GM12878 (cell line): ENCODE measurements at regions not wholly inside any gene's neighbourhood (a gene's known extent, or its start where the extent isn't known, plus 50 kb on each side); places are given as distances from the start of the nearest gene placed in this dataset.

Source experiments
- ATAC-seq: fragments of 200-7000 bp; cut with Tn5 transposase; 3 replicates; pipeline ENCODE4 v1.9.1; 2020; ENCODE audit warnings: mild to moderate bottlenecking, moderate library complexity
- BruUV-seq: library from RNA; stranded (reverse); fragments of 400-500 nt; replicated peaks from 2 replicates; lab custom pipeline; 2021; lab: Mats Ljungman, UMichigan
- CTCF ChIA-PET: fragments of 300-600 bp; sonication (Branson Sonifier 250); formaldehyde crosslinking; extraction: SDS; loops from one replicate; lab custom pipeline; 2021; ENCODE audit warnings: inconsistent platforms; lab: Yijun Ruan, JAX
- POLR2A ChIA-PET: fragments of 350-600 bp; formaldehyde crosslinking; extraction: SDS; loops from one replicate; lab custom pipeline; 2021; ENCODE audit warnings: inconsistent platforms; lab: Charles Lee
- RAD21 ChIA-PET: fragments of 300-600 bp; sonication (Branson Sonifier 250); formaldehyde crosslinking; loops from one replicate; lab custom pipeline; 2023; ENCODE audit warnings: antibody characterized with exemption; ENCODE audit not compliant: unreplicated experiment; lab: Charles Lee
- SMC1A ChIA-PET: fragments of 300-600 bp; sonication (Branson Sonifier 250); formaldehyde crosslinking; loops from one replicate; lab custom pipeline; 2023; ENCODE audit not compliant: unreplicated experiment, uncharacterized antibody; lab: Charles Lee
- DNase-seq: peaks from one replicate; pipeline ENCODE4 v3.0.0-alpha.2; 2011; ENCODE audit warnings: low read depth, low spot score
- FAIRE-seq: peaks from 3 replicates; lab custom pipeline; 2011; peaks lifted over from hg19 to GRCh38; lab: Jason Lieb, UNC
- H2AFZ ChIP-seq: 2 replicates; pipeline ENCODE4 v1.6.0; 2011; ENCODE audit warnings: low read depth, low read length, control low read depth; ENCODE audit not compliant: control insufficient read depth
- H3K27ac ChIP-seq: 2 replicates; pipeline ENCODE4 v1.5.1; 2011; ENCODE audit warnings: control low read depth; ENCODE audit not compliant: control insufficient read depth, insufficient read depth
- H3K27me3 ChIP-seq, 2 experiments: replicated peaks in 1 of 2; 2 replicates each; pipeline versions ENCODE4 v1.6.0 to v1.6.1; 2011; ENCODE audit warnings: low read length in 1 of 2; ENCODE audit not compliant: control insufficient read depth in 2 of 2, insufficient read depth in 2 of 2
- H3K36me3 ChIP-seq, 2 experiments: 2 replicates each; pipeline ENCODE4 v1.5.1; 2011; ENCODE audit warnings: low read length in 1 of 2; ENCODE audit not compliant: control insufficient read depth in 2 of 2, insufficient read depth in 2 of 2
- H3K4me1 ChIP-seq: 2 replicates; pipeline ENCODE4 v1.6.1; 2011; ENCODE audit warnings: mild to moderate bottlenecking, low read length, moderate library complexity, mixed read lengths; ENCODE audit not compliant: control insufficient read depth, insufficient read depth
- H3K4me2 ChIP-seq: 2 replicates; pipeline ENCODE4 v1.6.0; 2011; ENCODE audit warnings: control low read depth; ENCODE audit not compliant: control insufficient read depth, insufficient read depth
- H3K4me3 ChIP-seq: fragments of 200-600 bp; sonication (generic); 2 replicates; pipeline ENCODE4 v1.5.1; 2016
- H3K79me2 ChIP-seq: 2 replicates; pipeline ENCODE4 v1.6.0; 2011; ENCODE audit warnings: low read length; ENCODE audit not compliant: control insufficient read depth, insufficient read depth
- H3K9ac ChIP-seq: 2 replicates; pipeline ENCODE4 v1.8.0; 2011; ENCODE audit warnings: low read length, control low read depth, mixed read lengths; ENCODE audit not compliant: control insufficient read depth, insufficient read depth
- H3K9me3 ChIP-seq: replicated peaks from 3 replicates; pipeline ENCODE4 v1.5.1; 2011; ENCODE audit warnings: mild to moderate bottlenecking, low read length; ENCODE audit not compliant: control insufficient read depth, insufficient read depth
- H4K20me1 ChIP-seq: 2 replicates; pipeline ENCODE4 v1.6.0; 2011; ENCODE audit not compliant: control insufficient read depth, insufficient read depth
- ATF2 ChIP-seq: IDR thresholded peaks from 2 replicates; pipeline ENCODE4 v1.6.1; 2012; ENCODE audit warnings: low read length, inconsistent platforms
- BMI1 ChIP-seq: fragments of 450-650 bp; IDR thresholded peaks from 2 replicates; pipeline ENCODE4 v1.6.1; 2016; ENCODE audit warnings: mild to moderate bottlenecking, moderate library complexity, borderline replicate concordance
- CBX3 ChIP-seq: fragments of 200-600 bp; sonication (generic); IDR thresholded peaks from 2 replicates; pipeline ENCODE4 v1.6.1; 2016; ENCODE audit warnings: low read depth, borderline replicate concordance
- CREB1 ChIP-seq: IDR thresholded peaks from 2 replicates; pipeline ENCODE4 v1.6.1; 2012; ENCODE audit warnings: low read depth, mild to moderate bottlenecking, inconsistent platforms
- ETV6 ChIP-seq, 2 experiments: fragments of 450-650 bp in 1 of 2; IDR thresholded peaks in 1 of 2; conservative IDR thresholded peaks in 1 of 2; 2 replicates each; pipeline ENCODE4 v1.6.1; 2014; ENCODE audit warnings: antibody characterized with exemption in 1 of 2, borderline replicate concordance in 1 of 2, low read depth in 1 of 2, mild to moderate bottlenecking in 1 of 2, moderate library complexity in 1 of 2
- GATAD2B ChIP-seq: fragments of 450-650 bp; conservative IDR thresholded peaks from 2 replicates; pipeline ENCODE4 v1.6.1; 2017; ENCODE audit warnings: low read depth, mild to moderate bottlenecking, moderate library complexity
- JUND ChIP-seq: IDR thresholded peaks from 2 replicates; pipeline ENCODE4 v1.6.1; 2012; ENCODE audit warnings: low read depth, mild to moderate bottlenecking, low read length, improper control_type of control experiment, moderate library complexity
- POLR2AphosphoS5 ChIP-seq: IDR thresholded peaks from 2 replicates; pipeline ENCODE4 v1.6.1; 2011; ENCODE audit warnings: mild to moderate bottlenecking, low read length, inconsistent platforms
- RB1 ChIP-seq: fragments of 450-650 bp; formaldehyde crosslinking; IDR thresholded peaks from 2 replicates; pipeline ENCODE4 v1.6.1; 2017; ENCODE audit warnings: mild to moderate bottlenecking, borderline replicate concordance
- RELA ChIP-seq: fragments of 450-650 bp; IDR thresholded peaks from 2 replicates; pipeline ENCODE4 v1.8.0; 2014; ENCODE audit warnings: borderline replicate concordance; ENCODE audit not compliant: partially characterized antibody
- RELB ChIP-seq: fragments of 450-650 bp; IDR thresholded peaks from 2 replicates; pipeline ENCODE4 v1.6.1; 2017; ENCODE audit warnings: low read depth, mild to moderate bottlenecking, moderate library complexity
- RUNX3 ChIP-seq: IDR thresholded peaks from 2 replicates; pipeline ENCODE4 v1.6.1; 2012; ENCODE audit warnings: low read length, inconsistent platforms
- SMAD1 ChIP-seq: fragments of 450-650 bp; IDR thresholded peaks from 2 replicates; pipeline ENCODE4 v1.6.1; 2018; ENCODE audit warnings: mild to moderate bottlenecking, low read depth; ENCODE audit not compliant: partially characterized antibody
- SPI1 ChIP-seq: IDR thresholded peaks from 2 replicates; pipeline ENCODE4 v1.6.1; 2011; ENCODE audit warnings: low read depth, mild to moderate bottlenecking, low read length, moderate library complexity, borderline replicate concordance; ENCODE audit not compliant: insufficient read depth
- SREBF1 ChIP-seq: IDR thresholded peaks from 2 replicates; pipeline ENCODE4 v1.6.1; 2012; ENCODE audit warnings: mild to moderate bottlenecking, low read length
- STAT3 ChIP-seq: IDR thresholded peaks from 2 replicates; pipeline ENCODE4 v1.6.1; 2011; ENCODE audit warnings: low read depth, low read length, improper control_type of control experiment
- SUZ12 ChIP-seq: fragments of 200-600 bp; sonication (generic); IDR thresholded peaks from one replicate; pipeline ENCODE4 v1.6.1; 2018; ENCODE audit warnings: antibody characterized with exemption, mild to moderate bottlenecking; ENCODE audit not compliant: unreplicated experiment
- TCF7 ChIP-seq: IDR thresholded peaks from 2 replicates; pipeline ENCODE4 v1.6.1; 2014; ENCODE audit warnings: antibody characterized with exemption, borderline replicate concordance
- ZBED1 ChIP-seq: IDR thresholded peaks from 2 replicates; pipeline ENCODE4 v1.6.1; 2016; ENCODE audit warnings: borderline replicate concordance
- ZNF622 ChIP-seq: fragments of 450-650 bp; IDR thresholded peaks from 2 replicates; pipeline ENCODE4 v1.6.1; 2017; ENCODE audit warnings: mild to moderate bottlenecking, inconsistent platforms
- WGBS: methylation state at CpG from one replicate; pipeline ENCODE4 v1.1.6; 2016; ENCODE audit warnings: low lambda C conversion rate; ENCODE audit not compliant: insufficient replicate concordance, insufficient coverage; ENCODE audit errors: missing lambda C conversion rate; 5-methylcytosine and 5-hydroxymethylcytosine counted together
- in situ Hi-C: fragments of 300-500 bp; cut with MboI; formaldehyde crosslinking; loops from 9 replicates; pipeline ENCODE4 v1.14.3; 2018; ENCODE audit warnings: mixed read lengths
- intact Hi-C: fragments of 100-400 bp; cut with micrococcal nuclease; formaldehyde crosslinking; loops from one replicate; pipeline ENCODE4 v1.14.2; 2022; ENCODE audit not compliant: unreplicated experiment
- TF ChIP-seq, protein P1 (sequence below): fragments of 450-650 bp; IDR thresholded peaks from 2 replicates; pipeline ENCODE4 v1.6.1; 2017; ENCODE audit warnings: mild to moderate bottlenecking

DNA sequence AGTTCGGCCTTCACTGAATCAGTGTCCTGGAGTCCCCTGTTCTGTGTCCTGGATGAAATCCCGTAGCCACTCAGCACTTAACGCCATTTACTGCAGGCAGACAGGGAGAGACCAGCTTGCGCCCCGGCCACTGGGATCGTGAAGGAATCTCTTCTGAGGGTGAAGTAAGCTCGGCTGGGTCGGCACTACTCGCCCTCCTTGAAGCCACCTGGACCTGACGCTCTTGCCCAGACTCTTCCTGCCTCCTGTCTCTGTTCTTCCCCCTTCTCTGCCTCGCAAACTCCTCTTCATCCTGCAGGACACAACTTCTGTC lies 99.9 kb upstream of the ZBTB40 start (continued):
- TF ChIP-seq SREBF1 (no peak), CBX3 (no peak), ZNF622 (no peak), ATF2 (no peak), ETV6 (conservative IDR thresholded peaks at IDR 0.05 in 1 of 2, IDR thresholded peaks at IDR 0.05 in 1 of 2; ENCODE audit: borderline replicate concordance in 1 of 2, low read depth in 1 of 2) (no peak), ZBED1 (no peak), TCF7 (no peak), POLR2AphosphoS5 (no peak), JUND (no peak), SMAD1 (no peak), STAT3 (no peak)
- TF ChIP-seq, protein P1, sequence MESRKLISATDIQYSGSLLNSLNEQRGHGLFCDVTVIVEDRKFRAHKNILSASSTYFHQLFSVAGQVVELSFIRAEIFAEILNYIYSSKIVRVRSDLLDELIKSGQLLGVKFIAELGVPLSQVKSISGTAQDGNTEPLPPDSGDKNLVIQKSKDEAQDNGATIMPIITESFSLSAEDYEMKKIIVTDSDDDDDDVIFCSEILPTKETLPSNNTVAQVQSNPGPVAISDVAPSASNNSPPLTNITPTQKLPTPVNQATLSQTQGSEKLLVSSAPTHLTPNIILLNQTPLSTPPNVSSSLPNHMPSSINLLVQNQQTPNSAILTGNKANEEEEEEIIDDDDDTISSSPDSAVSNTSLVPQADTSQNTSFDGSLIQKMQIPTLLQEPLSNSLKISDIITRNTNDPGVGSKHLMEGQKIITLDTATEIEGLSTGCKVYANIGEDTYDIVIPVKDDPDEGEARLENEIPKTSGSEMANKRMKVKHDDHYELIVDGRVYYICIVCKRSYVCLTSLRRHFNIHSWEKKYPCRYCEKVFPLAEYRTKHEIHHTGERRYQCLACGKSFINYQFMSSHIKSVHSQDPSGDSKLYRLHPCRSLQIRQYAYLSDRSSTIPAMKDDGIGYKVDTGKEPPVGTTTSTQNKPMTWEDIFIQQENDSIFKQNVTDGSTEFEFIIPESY, result no peak

- no peaks in the 10 kb centered on the region for H3K4me1 ChIP-seq
- no peaks in the 10 kb centered on the region for H3K79me2 ChIP-seq
- ChIA-PET SMC1A (no interaction called here), POLR2A (no interaction called here), CTCF (no interaction called here), RAD21 (no interaction called here)
- H3K27ac ChIP-seq, result no peak overlapping the region
- in situ Hi-C loops (no loop called here), intact Hi-C loops (no loop called here)
- WGBS, result 39% methylated on average over 6 of the region's 6 CpGs
- ATAC-seq (no peak), FAIRE-seq (no peak), DNase-seq (no peak)
- no TSS peak for BruUV-seq
- no peaks in the 10 kb centered on the region for H3K9me3 ChIP-seq
- H4K20me1 ChIP-seq, result no peaks in the 10 kb centered on the region
- H3K27me3 ChIP-seq, result peaks cover 0 to 2% of the 10 kb centered on the region in 2 experiments; a peak in 3 of 4 replicates
- H3K36me3 ChIP-seq, result no peaks in the 10 kb centered on the region
- H3K4me3 ChIP-seq, result no peak overlapping the region
- no peak overlapping the region for H2AFZ ChIP-seq
- H3K9ac ChIP-seq, result no peak overlapping the region
- no peak overlapping the region for H3K4me2 ChIP-seq
- TF ChIP-seq RELB, result no peak
- no peak for TF ChIP-seq CREB1
- no peak for TF ChIP-seq SUZ12
- no peak for TF ChIP-seq RELA
- no peak for TF ChIP-seq RB1
- TF ChIP-seq RUNX3, result no peak
- no peak for TF ChIP-seq BMI1
- TF ChIP-seq GATAD2B, result no peak
- no peak for TF ChIP-seq SPI1
Observed at GRCh38 chr1:22352355-22352754, 99.3 kb upstream of the ZBTB40 start.
